H9 (cell line): ENCODE measurements at regions not wholly inside any gene's neighbourhood (a gene's known extent, or its start where the extent isn't known, plus 50 kb on each side); places are given as distances from the start of the nearest gene placed in this dataset.

Experiments
- DNase-seq: peaks from one replicate; pipeline ENCODE4 v3.0.0-alpha.2; 2017
- H2AFZ ChIP-seq: one replicate; pipeline ENCODE4 v1.6.1; 2013; ENCODE audit warnings: mild to moderate bottlenecking, low read length, control low read depth, moderate library complexity
- H2AK5ac ChIP-seq: 2 replicates; pipeline ENCODE4 v1.6.1; 2013; ENCODE audit warnings: low read length, control low read depth, mixed read lengths; ENCODE audit not compliant: insufficient read length
- H2BK120ac ChIP-seq: one replicate; pipeline ENCODE4 v1.6.1; 2013; ENCODE audit warnings: low read depth, mild to moderate bottlenecking, low read length, control low read depth, inconsistent platforms; ENCODE audit not compliant: poor library complexity, severe bottlenecking
- H2BK12ac ChIP-seq: 2 replicates; pipeline ENCODE4 v1.6.1; 2013; ENCODE audit warnings: low read length, control low read depth, mixed read lengths, low read depth; ENCODE audit not compliant: insufficient read length
- H2BK15ac ChIP-seq: 2 replicates; pipeline ENCODE4 v1.6.1; 2013; ENCODE audit warnings: low read depth, low read length, control low read depth
- H2BK20ac ChIP-seq: one replicate; pipeline ENCODE4 v1.6.1; 2013; ENCODE audit warnings: low read depth, mild to moderate bottlenecking, low read length, control low read depth, inconsistent platforms; ENCODE audit not compliant: poor library complexity, severe bottlenecking
- H2BK5ac ChIP-seq: 2 replicates; pipeline ENCODE4 v1.6.1; 2013; ENCODE audit warnings: low read length, control low read depth, mixed read lengths; ENCODE audit not compliant: insufficient read length
- H3K14ac ChIP-seq: 2 replicates; pipeline ENCODE4 v1.6.1; 2013; ENCODE audit warnings: low read length, control low read depth; ENCODE audit not compliant: insufficient read depth
- H3K18ac ChIP-seq: 2 replicates; pipeline ENCODE4 v1.6.1; 2013; ENCODE audit warnings: low read depth, mild to moderate bottlenecking, mixed read lengths, low read length, control low read depth; ENCODE audit not compliant: insufficient read length
- H3K23ac ChIP-seq: 2 replicates; pipeline ENCODE4 v1.6.1; 2013; ENCODE audit warnings: low read length, control low read depth, mixed read lengths, low read depth; ENCODE audit not compliant: insufficient read length
- H3K23me2 ChIP-seq: 2 replicates; pipeline ENCODE4 v1.6.1; 2013; ENCODE audit warnings: low read depth, mild to moderate bottlenecking, mixed read lengths, low read length, control low read depth; ENCODE audit not compliant: insufficient read length, poor library complexity, severe bottlenecking
- H3K27ac ChIP-seq: 2 replicates; pipeline ENCODE4 v1.5.1; 2013; ENCODE audit warnings: low read length, control low read depth, mixed read lengths, low read depth; ENCODE audit not compliant: insufficient read length
- H3K27me3 ChIP-seq: 2 replicates; pipeline ENCODE4 v1.6.1; 2013; ENCODE audit warnings: low read length, control low read depth, inconsistent platforms; ENCODE audit not compliant: insufficient read depth
- H3K4ac ChIP-seq: 2 replicates; pipeline ENCODE4 v1.6.1; 2013; ENCODE audit warnings: low read depth, mild to moderate bottlenecking, control low read depth, inconsistent platforms, low read length, moderate library complexity
- H3K4me1 ChIP-seq: 2 replicates; pipeline ENCODE4 v1.6.1; 2013; ENCODE audit warnings: low read length, control low read depth, inconsistent platforms; ENCODE audit not compliant: insufficient read depth
- H3K4me2 ChIP-seq: 2 replicates; pipeline ENCODE4 v1.6.1; 2013; ENCODE audit warnings: low read length, control low read depth, mixed read lengths; ENCODE audit not compliant: insufficient read length, insufficient read depth
- H3K56ac ChIP-seq: 2 replicates; pipeline ENCODE4 v1.6.1; 2013; ENCODE audit warnings: low read depth, mild to moderate bottlenecking, mixed read lengths, low read length, control low read depth; ENCODE audit not compliant: insufficient read length
- H3K79me1 ChIP-seq: 2 replicates; pipeline ENCODE4 v1.6.1; 2013; ENCODE audit warnings: low read depth, mild to moderate bottlenecking, moderate library complexity, low read length, control low read depth, inconsistent platforms; ENCODE audit not compliant: insufficient read depth, poor library complexity, severe bottlenecking
- H3K79me2 ChIP-seq: 2 replicates; pipeline ENCODE4 v1.6.1; 2013; ENCODE audit warnings: low read length, control low read depth, inconsistent platforms; ENCODE audit not compliant: insufficient read depth
- H3K9ac ChIP-seq: 2 replicates; pipeline ENCODE4 v1.6.1; 2013; ENCODE audit warnings: low read length, control low read depth, mixed read lengths; ENCODE audit not compliant: insufficient read length; ENCODE audit errors: extremely low read depth
- H3K9me3 ChIP-seq: one replicate; pipeline ENCODE4 v1.6.1; 2013; ENCODE audit warnings: low read depth, low read length, inconsistent platforms; ENCODE audit not compliant: control insufficient read depth
- H3T11ph ChIP-seq: one replicate; pipeline ENCODE4 v1.6.1; 2013; ENCODE audit warnings: mild to moderate bottlenecking, low read length, control low read depth, inconsistent platforms
- H4K20me1 ChIP-seq: one replicate; pipeline ENCODE4 v1.6.1; 2013; ENCODE audit not compliant: control insufficient read depth, insufficient read length, insufficient read depth
- H4K5ac ChIP-seq: 2 replicates; pipeline ENCODE4 v1.6.1; 2013; ENCODE audit warnings: low read depth, mild to moderate bottlenecking, mixed read lengths, low read length, control low read depth; ENCODE audit not compliant: insufficient read length
- H4K8ac ChIP-seq: replicated peaks from 2 replicates; pipeline ENCODE4 v1.6.1; 2013; ENCODE audit warnings: low read length, control low read depth, mixed read lengths, low read depth; ENCODE audit not compliant: insufficient read length
- H4K91ac ChIP-seq: 2 replicates; pipeline ENCODE4 v1.6.1; 2013; ENCODE audit warnings: low read depth, mild to moderate bottlenecking, moderate library complexity, mixed read lengths, low read length, control low read depth; ENCODE audit not compliant: insufficient read length
- H3K27ac Mint-ChIP-seq, 3 experiments: 2 replicates in 2 of 3; 3 replicates in 1 of 3; pipeline ENCODE4 v1.8.0; 2020 to 2021; ENCODE audit warnings: mixed read lengths in 3 of 3, mild to moderate bottlenecking in 1 of 3, moderate library complexity in 1 of 3
- H3K27me3 Mint-ChIP-seq: 2 replicates; pipeline ENCODE4 v1.8.0; 2021; ENCODE audit warnings: low read depth, mild to moderate bottlenecking, moderate library complexity, mixed read lengths
- H3K36me3 Mint-ChIP-seq, 3 experiments: 2 replicates in 2 of 3; 3 replicates in 1 of 3; pipeline ENCODE4 v1.8.0; 2020 to 2021; ENCODE audit warnings: low read depth in 3 of 3, mixed read lengths in 3 of 3; ENCODE audit not compliant: insufficient read depth in 1 of 3
- H3K4me1 Mint-ChIP-seq, 2 experiments: 2 replicates each; pipeline ENCODE4 v1.8.0; 2020; ENCODE audit warnings: mixed read lengths in 2 of 2
- H3K4me3 Mint-ChIP-seq, 2 experiments: 2 replicates in 1 of 2; 3 replicates in 1 of 2; pipeline ENCODE4 v1.8.0; 2020 to 2021; ENCODE audit warnings: mild to moderate bottlenecking in 2 of 2, mixed read lengths in 2 of 2, moderate library complexity in 1 of 2
- H3K9me3 Mint-ChIP-seq, 2 experiments: 2 replicates in 1 of 2; 3 replicates in 1 of 2; pipeline ENCODE4 v1.8.0; 2020; ENCODE audit warnings: mild to moderate bottlenecking in 2 of 2, mixed read lengths in 2 of 2, moderate library complexity in 1 of 2
- CTCF ChIP-seq: fragments of 200-600 bp; sonication (generic); conservative IDR thresholded peaks from 3 replicates; pipeline ENCODE4 v1.8.0; 2021; ENCODE audit warnings: antibody characterized with exemption, mild to moderate bottlenecking
- WGBS: extraction: QIAGEN DNeasy Blood & Tissue Kit; methylation state at CpG from one replicate; pipeline ENCODE4 v1.1.7; 2013; ENCODE audit warnings: missing lambda C conversion rate, low lambda C conversion rate, mixed read lengths; ENCODE audit not compliant: insufficient read length; ENCODE audit errors: extremely low coverage; 5-methylcytosine and 5-hydroxymethylcytosine counted together

- Mint-ChIP-seq H3K36me3 (no peaks in the 10 kb centered on the region), H3K27me3 (peaks cover 4% of the 10 kb centered on the region; the same call in 1 of the 2 replicates), H3K27ac (no peak overlapping the region), H3K9me3 (no peaks in the 10 kb centered on the region; a peak in 2 of 5 replicates), H3K4me3 (no peak overlapping the region), H3K4me1 (no peaks in the 10 kb centered on the region)
- Histone ChIP-seq H2BK5ac (no peak overlapping the region), H4K8ac (no peak overlapping the region), H2BK12ac (no peak overlapping the region), H2BK15ac (no peak overlapping the region), H3K27ac (no peak overlapping the region), H2BK20ac (no peak overlapping the region), H3K23me2 (no peaks in the 10 kb centered on the region), H4K20me1 (no peaks in the 10 kb centered on the region), H3K4me1 (no peaks in the 10 kb centered on the region), H4K91ac (no peak overlapping the region), H3K27me3 (no peaks in the 10 kb centered on the region), H2AFZ (no peak overlapping the region), H4K5ac (no peak overlapping the region), H3K14ac (no peak overlapping the region), H3K18ac (no peak overlapping the region), H3K9me3 (no peaks in the 10 kb centered on the region), H3K79me1 (no peaks in the 10 kb centered on the region), H3K56ac (no peak overlapping the region), H3K9ac (no peak overlapping the region), H2BK120ac (no peak overlapping the region), H3K23ac (no peak overlapping the region), H3K4ac (no peak overlapping the region), H3T11ph (no peak overlapping the region), H2AK5ac (no peak overlapping the region), H3K4me2 (no peak overlapping the region), H3K79me2 (no peaks in the 10 kb centered on the region)
- no CpG with 5 or more reads among the region's 2 CpGs for WGBS
- TF ChIP-seq CTCF = no peak
- no peak for DNase-seq
Measured at GRCh38 chr5:8291641-8292040, 422.7 kb downstream of the MTRR start.
